ENCODE measurements at regions not wholly inside any gene's neighbourhood (a gene's known extent, or its start where the extent isn't known, plus 50 kb on each side); places are given as distances from the start of the nearest gene placed in this dataset.
"Not testable (repeated sequence)": the region's sequence is repeated elsewhere in the genome, so short reads cannot be mapped to it uniquely, and the experiment has no call there.

DNA sequence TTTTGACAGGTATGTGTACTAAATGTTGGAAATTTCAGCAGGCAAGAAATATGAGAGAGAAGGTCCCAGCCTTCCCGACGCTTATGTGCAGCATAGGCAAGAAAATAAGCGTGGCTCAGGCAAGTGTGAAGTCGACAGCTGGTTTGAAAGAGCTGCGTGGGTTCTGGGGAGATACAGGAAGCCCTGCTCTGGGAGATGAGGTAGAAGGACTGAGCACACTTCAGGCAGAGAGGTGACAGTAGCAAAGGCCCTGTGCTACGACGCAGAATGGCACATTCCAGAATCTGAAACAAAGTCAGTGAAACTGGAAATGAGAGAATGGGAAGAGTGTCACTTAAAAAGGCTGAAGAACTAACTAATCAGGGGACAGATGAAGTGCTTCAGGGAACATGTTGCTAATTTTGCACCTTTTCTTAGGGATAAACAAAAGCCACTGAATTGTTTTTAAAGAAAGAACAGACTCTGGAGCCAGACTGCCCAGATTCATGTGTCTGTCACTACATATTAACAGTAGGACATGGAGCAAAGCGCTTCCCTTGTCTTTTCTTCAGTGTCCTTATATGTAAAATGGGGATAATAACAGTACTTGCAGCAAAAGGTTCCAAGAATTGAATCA, 160.1 kb downstream of the SPRY2 start:
- no peak for DNase-seq (ENCODE audit: low read depth in 3 of 3, low spot score in 2 of 3)

DNA sequence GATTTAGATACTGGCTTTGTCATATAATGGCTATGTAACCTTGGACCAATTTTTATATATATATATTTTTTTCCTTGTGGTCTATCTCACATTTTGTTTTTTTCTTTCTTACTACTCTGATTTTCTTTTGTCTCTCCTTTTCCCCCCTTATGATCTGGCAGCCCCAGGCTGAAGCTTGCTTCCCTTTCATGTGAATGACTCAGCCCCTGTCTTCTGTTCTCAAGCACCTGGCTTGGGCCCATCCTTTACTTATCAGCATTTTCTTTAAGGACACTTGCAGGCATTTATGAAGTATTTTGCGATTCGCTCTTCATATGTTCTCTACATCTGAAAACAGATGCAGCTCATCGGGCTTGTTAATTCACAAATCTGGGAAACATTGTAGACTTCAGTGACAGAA, 163.6 kb downstream of the SPRY2 start:
- no peak for DNase-seq (ENCODE audit: low read depth in 3 of 3, low spot score in 2 of 3)

DNA sequence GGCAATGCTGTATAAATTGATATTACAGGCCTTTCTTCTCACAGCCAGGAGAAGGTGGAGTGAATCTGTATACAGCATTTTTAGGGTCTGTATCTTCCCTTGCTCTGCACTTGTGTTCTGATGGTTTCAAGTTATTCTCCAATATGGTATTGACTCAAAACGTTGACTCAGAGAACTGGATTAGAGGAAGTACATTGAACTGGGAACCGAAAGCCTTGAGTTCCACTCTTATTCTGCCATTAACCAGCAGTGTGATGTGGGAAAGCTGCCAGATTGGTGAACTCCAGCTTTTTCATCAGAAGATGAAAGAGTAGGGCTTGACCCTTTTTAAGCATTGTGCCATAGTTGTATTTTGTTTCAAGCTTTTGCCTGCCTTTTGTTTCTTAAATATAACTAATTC, 167.7 kb downstream of the SPRY2 start:
- DNase-seq (ENCODE audit: low read depth in 3 of 3, low spot score in 2 of 3), result no peak

DNA sequence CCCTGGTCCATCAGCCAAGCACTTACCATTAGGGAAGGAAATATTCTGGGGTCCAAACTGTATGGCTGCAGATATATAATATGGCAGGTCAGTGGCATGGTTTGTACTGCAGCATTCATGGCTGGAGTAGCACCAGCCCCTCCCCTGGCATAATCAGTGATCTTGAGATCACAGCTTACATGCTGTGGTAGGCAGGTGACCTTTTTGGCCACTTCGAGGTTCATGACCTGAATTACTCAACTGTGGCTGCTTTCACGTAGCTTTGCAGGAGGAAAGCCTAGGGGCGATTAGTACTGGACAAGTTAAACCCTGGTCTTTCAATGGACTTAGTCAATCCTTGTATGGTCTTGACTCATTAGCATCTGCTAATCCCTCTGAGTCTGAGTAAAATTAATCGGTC, 169.8 kb downstream of the SPRY2 start:
- DNase-seq (ENCODE audit: low read depth in 3 of 3, low spot score in 2 of 3), result no peak

DNA sequence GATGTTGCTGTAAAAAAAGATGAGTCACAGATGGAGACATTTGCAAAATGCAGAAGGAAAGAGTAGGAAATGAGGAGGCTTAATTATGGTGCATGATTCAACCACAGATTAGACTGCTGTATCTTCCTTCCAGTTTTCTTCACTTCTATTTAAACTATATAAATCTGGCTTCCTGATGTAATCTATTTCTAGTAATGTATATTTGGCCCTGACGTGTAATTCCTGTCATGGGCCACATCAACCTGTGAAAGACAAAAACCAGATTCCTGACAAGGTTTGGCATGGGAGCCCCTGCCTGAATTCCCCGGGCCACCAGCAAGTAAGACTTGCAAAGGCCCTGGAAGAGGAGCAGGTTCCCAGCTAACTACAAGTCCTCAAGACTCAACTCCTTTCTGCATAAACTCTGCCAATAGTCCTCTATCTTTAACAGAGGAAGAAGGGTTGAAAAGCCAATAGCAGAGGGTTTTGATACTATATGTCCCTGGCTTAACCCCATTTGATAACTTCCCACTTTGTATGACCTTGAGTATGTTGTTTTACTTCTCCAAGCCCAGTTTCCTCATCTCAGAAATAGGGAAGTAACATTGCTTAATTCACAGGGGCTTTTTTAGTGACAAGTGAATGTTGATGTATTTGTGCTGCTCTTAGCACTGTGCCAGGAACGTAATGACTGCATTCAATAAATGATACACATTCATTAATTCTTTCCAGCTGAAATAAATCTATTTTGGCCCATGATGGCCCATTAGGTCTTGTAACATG, 172.7 kb downstream of the SPRY2 start:
- no peak for DNase-seq (ENCODE audit: low read depth in 3 of 3, low spot score in 2 of 3)

DNA sequence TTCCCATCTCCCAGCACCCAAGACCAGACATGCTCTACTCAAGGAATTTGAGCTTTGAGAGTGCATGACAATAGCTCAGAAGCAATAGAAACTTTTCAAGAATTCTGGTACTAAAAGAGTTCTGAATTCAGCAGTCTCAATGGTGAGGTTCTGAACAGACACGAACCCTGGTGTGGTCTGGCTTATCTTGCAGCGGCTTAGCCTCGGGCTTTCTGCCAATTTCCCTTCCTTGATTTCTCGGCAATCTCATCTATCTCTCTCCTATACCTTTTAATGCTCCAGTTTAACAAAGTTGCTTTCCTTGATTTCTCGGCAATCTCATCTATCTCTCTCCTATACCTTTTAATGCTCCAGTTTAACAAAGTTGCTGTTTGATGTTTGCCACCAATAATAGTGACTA, 174.6 kb downstream of the SPRY2 start:
- DNase-seq (ENCODE audit: low read depth in 3 of 3, low spot score in 2 of 3), result no peak

DNA sequence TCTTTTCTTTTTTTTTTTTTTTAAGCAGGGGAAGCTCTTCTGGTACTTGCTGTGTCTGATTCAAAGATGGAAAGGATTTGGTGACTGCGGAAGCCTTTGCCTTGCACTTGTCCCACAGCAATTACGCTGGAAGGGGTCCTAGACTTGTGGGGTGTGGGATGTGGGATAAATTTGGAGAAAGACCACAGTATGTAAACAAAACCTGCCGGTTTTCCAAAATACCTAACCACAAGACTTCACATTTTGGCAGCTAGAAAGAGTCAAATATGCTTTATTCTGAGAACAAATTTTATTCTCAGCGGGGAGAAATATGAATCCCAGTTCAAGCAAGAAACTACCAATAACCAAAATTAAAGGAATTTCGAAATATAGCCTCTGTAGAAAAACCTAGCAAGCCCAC, 176.5 kb downstream of the SPRY2 start:
- no peak for DNase-seq (ENCODE audit: low read depth in 3 of 3, low spot score in 2 of 3)

DNA sequence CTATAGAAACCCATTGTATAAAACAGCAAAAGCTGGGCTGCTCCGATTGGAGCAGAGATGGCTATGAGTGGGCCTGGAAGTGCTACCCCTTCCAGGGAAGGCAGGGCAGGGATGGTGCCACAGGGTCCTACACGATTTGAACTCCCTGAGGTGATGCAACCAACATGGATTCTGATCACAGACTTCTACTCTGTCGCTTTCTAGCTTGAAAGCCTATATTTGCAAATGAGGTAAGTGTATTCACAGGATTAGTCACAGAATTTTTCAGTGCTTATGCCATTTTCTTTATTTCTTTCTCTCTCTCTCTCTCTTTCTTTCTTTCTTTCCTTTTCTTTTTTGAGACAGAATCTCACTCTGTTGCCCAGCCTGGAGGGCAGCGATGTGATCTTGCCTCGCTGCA, 179.0 kb downstream of the SPRY2 start:
- no peak for DNase-seq (ENCODE audit: low read depth in 3 of 3, low spot score in 2 of 3)

DNA sequence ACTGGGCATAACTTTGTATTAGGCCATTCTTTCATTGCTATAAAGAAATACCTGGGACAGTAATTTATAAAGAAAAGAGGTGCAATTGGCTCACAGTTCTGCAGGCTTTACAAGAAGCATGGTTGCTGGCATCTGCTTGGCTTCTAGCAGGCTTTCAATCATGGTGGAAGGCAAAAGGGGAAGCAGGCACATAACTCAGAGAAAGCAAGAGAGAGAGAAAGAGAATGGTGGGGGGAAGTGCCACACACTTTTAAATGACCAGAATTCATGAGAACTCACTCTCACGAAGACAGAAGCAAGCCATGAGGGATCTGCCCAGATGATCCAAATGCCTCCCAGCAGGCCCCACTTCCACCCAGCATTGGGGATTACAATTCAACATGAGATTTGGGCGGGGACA, 179.7 kb downstream of the SPRY2 start:
- no peak for DNase-seq (ENCODE audit: low read depth in 3 of 3, low spot score in 2 of 3)

DNA sequence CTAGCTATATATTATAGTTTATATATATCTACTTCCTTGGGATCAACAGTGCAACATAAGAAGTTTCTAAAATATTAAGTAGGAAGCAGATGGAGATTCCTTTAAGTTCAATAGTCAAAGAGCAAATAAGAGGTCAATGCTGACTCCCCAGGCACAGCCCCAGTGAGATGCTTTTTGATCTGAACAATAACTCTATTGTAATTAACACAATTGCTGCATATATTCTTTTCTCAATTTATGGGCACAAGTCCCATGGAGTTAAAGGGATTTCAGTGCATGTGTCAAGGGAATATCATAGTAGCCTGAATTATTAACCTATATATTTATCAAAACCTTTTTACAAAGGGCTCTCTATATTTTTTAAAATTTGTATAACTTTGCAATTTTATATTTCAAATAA, 180.8 kb downstream of the SPRY2 start:
- DNase-seq (ENCODE audit: low read depth in 3 of 3, low spot score in 2 of 3), result no peak

DNA sequence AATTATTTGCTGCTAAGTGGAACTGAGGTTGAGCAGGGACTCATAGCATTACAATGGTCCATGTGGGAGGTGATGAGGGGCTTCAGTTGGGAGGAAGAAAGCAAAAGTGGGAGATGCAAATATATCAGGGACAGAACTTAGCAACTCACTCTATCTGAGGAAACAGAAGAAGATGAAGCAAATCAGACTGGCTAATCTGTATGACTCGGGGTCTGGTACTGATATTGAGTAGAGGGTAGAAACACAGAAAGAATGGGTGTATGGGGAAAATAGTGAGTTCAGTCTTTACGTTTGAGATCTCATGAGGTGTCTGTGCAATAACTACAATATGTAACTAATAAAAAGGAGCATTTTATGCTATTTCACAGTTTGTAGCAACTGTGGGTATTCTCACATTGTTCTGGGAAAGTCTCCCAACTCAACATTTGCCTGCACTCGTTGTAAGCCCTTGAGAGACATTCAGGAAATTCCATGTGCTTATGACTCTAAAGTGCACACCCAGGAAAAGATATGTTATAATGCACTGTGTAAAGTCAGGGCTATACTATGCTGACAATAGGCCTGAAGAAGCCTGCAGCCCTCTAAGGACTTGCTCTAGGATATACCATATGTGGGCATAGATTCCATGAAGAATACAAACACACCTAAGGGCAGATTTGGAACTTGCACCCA, 183.5 kb downstream of the SPRY2 start:
- DNase-seq (ENCODE audit: low read depth in 3 of 3, low spot score in 2 of 3), result no peak

DNA sequence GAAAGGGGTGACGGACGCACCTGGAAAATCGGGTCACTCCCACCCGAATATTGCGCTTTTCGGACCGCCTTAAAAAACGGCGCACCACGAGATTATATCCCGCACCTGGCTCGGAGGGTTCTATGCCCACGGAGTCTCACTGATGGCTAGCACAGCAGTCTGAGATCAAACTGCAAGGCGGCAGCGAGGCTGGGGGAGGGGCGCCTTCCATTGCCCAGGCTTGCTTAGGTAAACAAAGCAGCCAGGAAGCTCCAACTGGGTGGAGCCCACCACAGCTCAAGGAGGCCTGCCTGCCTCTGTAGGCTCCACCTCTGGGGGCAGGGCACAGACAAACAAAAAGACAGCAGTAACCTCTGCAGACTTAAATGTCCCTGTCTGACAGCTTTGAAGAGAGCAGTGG, 188.8 kb downstream of the SPRY2 start:
- DNase-seq (ENCODE audit: low read depth in 3 of 3, low spot score in 2 of 3), result not testable (repeated sequence)

DNA sequence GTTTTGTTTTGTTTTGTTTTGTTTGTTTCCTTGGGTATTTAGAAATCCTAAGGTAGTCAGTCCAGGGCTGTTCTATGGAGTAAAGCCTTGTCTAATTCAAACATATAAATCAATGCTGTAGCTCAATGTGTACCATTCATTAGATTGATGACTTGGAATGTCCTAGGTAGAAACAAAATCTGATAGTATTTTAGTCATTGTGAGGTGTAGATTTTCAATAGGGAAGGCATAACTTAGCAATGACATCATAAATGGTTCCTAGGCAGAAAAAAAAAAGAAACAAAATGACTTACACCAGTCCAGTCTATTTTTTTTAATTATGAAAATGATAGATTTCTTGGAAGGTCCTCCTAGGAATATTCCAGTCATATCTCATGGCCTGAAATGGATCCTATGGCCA, 189.9 kb downstream of the SPRY2 start:
- DNase-seq (ENCODE audit: low read depth in 3 of 3, low spot score in 2 of 3), result no peak

DNA sequence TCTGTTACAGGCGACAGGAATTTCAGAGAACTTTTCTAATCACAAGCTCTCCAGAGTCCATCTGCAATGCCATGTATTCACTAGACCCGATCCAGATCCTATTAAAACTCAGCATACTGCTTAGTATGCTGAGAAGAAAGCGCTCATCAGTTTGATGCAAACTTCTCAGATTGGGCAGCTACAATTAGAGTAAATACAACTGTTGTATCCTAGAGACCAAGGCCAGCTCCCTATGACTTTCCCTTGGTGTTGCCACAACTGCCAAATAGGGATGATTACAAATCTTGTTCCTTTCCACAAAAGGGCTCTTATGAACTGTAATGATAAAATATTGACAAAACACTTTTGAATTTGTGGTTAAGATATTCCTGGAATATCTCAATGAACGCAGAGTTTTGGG, 191.2 kb downstream of the SPRY2 start:
- DNase-seq (ENCODE audit: low read depth in 3 of 3, low spot score in 2 of 3), result no peak

DNA sequence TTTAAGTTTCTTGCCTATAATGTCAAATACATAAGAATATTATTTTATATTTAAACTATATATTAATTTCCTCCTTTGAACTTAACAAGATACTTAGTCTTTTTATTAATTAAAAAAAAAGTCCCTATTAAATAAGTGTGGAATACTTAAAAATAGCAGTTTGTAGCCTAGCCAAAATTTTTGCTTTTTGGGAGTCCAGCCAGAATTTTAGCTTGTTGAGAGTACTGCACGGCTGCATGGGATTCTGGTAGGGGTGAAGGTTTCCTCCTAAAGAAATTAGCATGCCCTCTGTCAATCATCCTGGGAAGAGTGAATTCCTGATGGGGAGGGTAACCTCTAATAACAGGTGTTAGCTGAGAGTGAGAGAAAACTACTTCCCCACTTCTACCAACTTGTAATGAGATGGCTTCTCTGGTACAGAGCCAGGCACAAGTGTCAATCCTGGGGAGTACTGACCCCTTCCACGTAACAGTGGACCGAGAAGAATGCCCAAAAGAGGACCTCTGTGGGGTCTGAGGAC, 195.7 kb downstream of the SPRY2 start:
- no peak for DNase-seq (ENCODE audit: low read depth in 3 of 3, low spot score in 2 of 3)

DNA sequence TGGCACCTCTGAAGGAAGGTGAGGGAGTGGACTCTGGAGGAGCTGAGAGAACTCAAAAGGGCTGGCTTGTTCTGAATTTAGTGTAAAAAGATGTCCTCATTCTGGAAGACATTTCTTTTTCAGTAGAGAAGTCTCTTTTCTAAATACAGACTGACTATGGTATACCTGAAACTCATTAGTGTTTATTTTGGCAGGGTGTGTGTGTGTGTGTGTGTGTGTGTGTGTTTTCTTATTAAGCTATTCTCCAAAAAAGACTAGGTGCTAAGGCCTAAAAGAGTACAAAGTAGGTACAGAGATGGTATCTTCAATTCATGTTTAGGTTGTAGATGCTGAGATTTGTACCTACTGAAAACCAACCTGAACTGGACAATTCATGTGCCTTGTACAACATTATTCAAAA, 196.4 kb downstream of the SPRY2 start:
- DNase-seq (ENCODE audit: low read depth in 3 of 3, low spot score in 2 of 3), result no peak

DNA sequence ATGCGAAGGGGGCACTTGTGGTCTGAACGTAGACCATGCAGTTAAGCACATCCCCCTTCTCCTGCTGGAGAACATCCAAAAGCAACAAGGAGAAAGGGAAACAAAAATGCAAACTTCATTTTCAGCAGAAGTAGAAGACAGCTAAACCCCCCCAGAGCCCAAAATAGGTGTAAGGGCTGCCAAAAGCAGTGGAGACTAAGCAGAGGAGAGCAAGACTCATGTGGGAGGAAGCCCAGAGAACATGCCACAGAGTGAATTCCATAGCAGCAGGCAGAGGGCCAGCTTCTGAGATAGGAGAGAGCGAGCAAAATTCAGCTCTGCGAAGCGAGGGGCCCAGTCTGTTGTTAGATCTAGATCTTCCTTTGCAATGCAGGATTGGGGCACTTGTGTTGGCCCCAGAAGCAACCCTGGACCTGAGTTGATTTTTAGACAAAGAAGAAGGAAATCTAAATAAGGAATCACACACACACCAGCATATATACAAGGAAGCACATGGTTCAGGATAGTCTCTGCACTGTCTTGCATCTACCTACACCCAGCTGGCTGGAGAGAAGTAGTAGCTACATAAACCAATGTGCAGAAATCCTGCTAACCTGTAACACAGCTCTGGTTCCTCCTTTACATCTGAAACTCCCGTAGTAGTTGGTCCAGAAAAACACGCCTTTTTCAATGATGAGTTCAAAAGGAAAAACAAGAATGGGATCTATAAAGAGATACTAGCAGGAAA, 199.6 kb downstream of the SPRY2 start:
- no peak for DNase-seq (ENCODE audit: low read depth in 3 of 3, low spot score in 2 of 3)

DNA sequence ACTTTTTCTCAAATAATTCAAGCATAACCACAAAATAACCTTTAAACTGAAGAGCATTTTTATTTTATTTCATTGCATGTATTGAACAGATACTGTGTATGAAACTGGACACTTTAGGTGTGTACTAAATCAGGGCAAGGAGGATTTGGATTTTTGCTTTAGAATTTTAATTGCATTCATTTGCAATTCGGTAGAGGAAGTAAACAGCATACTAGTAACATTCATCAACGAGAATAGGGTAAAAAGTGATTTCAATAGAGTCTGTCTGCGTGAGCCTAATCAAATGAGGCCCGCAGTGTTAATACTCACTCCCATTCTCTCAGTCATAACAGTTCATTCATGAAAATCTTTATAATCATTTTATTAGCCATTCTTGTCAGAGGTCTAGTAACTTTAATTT, 200.2 kb downstream of the SPRY2 start:
- no peak for DNase-seq (ENCODE audit: low read depth in 3 of 3, low spot score in 2 of 3)

DNA sequence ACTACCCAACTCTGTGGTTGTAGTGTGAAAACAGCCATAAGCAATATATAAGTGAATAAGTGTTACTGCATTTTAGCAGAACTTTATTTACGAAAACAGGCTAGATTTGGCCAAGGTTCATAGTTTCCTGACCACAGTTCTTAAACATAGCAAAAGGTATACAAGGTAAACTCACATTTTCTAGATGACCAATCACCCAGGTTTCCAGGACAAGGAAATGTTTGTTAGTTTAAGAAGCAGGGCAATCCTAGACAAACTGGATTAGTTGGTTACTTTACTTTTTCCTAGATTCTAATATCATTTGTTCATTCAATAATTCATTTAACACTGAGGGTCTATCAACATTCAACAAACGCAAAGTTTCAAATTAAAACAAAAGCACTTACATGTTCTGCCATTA, 201.7 kb downstream of the SPRY2 start:
- no peak for DNase-seq (ENCODE audit: low read depth in 3 of 3, low spot score in 2 of 3)

DNA sequence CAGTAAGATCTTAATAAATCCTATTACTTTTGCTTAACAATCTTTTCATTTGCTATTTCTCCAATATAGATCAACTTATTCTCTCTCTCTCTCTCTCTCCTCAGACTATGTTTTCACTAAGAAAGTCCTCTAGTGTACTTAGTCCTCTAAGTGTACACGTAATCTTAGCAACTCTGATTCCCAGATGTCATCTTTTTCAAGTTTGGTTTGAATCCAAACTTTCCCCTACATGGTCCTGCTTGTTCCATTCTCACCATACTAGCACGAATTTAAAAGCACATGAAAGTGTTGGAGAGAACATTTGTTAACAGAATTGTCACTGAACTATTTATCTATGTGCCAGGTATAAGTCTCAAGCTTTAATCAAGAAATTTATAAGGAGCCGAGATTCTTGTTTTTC, 202.9 kb downstream of the SPRY2 start:
- DNase-seq (ENCODE audit: low read depth in 3 of 3, low spot score in 2 of 3), result no peak

DNA sequence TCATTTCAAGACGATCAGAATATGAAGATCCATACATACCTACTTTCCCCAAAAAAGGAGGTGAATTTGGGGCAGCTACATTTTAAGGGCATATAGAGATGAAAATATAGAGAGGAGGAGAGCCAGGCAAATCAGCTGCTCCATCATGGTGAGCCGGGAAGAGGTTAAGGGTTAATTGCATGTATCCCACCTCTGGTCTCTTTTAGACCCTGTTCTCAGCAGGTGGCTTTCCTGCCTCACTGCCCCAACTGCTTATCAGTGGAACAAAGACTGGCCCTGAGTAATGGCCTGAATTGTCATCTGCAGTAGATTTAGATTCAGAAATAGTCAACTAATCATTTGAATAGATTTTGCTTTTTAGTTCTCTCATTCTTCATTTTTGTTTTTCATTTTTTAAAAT, 206.6 kb downstream of the SPRY2 start:
- no peak for DNase-seq (ENCODE audit: low read depth in 3 of 3, low spot score in 2 of 3)
